Progenitor cell of endocrine pancreas (in vitro differentiated cells): ENCODE measurements at regions not wholly inside any gene's neighbourhood (a gene's known extent, or its start where the extent isn't known, plus 50 kb on each side); places are given as distances from the start of the nearest gene placed in this dataset.

Experiments
- DNase-seq: peaks from one replicate; pipeline ENCODE4 v3.0.0; 2021; ENCODE audit warnings: low spot score; ENCODE audit not compliant: unreplicated experiment
- H3K27ac Mint-ChIP-seq: 2 replicates; pipeline ENCODE4 v1.8.0; 2021; ENCODE audit warnings: mild to moderate bottlenecking, moderate library complexity, mixed read lengths
- H3K27me3 Mint-ChIP-seq: 2 replicates; pipeline ENCODE4 v1.8.0; 2021; ENCODE audit warnings: mixed read lengths
- H3K36me3 Mint-ChIP-seq: 2 replicates; pipeline ENCODE4 v1.8.0; 2022; ENCODE audit warnings: mixed read lengths; ENCODE audit not compliant: insufficient read depth
- H3K4me1 Mint-ChIP-seq: 2 replicates; pipeline ENCODE4 v1.8.0; 2021; ENCODE audit warnings: low read depth, mixed read lengths
- H3K4me3 Mint-ChIP-seq: 2 replicates; pipeline ENCODE4 v1.8.0; 2021; ENCODE audit warnings: low read depth, mild to moderate bottlenecking, moderate library complexity, mixed read lengths
- H3K9me3 Mint-ChIP-seq: 2 replicates; pipeline ENCODE4 v1.8.0; 2021; ENCODE audit warnings: low read depth, mixed read lengths
- CTCF ChIP-seq: fragments of 200-600 bp; sonication (generic); IDR thresholded peaks from one replicate; pipeline ENCODE4 v1.5.0; 2021; ENCODE audit warnings: antibody characterized with exemption, mild to moderate bottlenecking; ENCODE audit not compliant: unreplicated experiment

DNA sequence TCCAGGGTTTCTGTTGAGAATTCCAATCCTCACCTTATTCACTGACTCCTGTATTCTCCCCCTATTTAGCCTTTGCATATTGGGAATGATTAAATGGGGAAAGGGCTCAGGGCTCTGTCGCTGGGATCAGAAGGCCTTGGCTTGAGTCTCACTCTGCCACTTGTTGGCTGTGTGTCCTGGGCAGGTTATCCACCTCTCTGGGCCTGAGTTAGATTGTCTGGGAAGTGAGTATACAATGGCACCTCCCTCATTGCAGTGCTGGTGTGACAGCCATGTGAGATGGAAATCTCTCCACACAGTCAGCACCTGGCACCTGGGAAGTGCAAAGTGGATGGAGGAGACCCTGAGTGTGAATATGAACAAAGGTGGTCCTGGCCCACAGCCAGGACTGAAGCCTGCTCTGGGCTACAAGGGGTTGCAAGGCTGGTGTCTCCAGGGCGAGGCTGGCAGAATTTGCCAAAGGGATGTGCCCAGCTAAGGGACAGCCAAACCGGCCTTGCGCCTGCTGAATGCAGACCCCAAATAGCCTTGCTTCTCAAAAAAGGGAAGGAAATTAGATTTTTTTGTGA, 200.0 kb upstream of the PMEPA1 start:
- no peak for DNase-seq
- Mint-ChIP-seq H3K27me3 (peaks cover 17% of the 10 kb centered on the region), H3K36me3 (no peaks in the 10 kb centered on the region), H3K9me3 (no peaks in the 10 kb centered on the region), H3K4me1 (peaks cover 2% of the 10 kb centered on the region), H3K27ac (no peak overlapping the region), H3K4me3 (no peak overlapping the region)
- TF ChIP-seq CTCF, result no peak

DNA sequence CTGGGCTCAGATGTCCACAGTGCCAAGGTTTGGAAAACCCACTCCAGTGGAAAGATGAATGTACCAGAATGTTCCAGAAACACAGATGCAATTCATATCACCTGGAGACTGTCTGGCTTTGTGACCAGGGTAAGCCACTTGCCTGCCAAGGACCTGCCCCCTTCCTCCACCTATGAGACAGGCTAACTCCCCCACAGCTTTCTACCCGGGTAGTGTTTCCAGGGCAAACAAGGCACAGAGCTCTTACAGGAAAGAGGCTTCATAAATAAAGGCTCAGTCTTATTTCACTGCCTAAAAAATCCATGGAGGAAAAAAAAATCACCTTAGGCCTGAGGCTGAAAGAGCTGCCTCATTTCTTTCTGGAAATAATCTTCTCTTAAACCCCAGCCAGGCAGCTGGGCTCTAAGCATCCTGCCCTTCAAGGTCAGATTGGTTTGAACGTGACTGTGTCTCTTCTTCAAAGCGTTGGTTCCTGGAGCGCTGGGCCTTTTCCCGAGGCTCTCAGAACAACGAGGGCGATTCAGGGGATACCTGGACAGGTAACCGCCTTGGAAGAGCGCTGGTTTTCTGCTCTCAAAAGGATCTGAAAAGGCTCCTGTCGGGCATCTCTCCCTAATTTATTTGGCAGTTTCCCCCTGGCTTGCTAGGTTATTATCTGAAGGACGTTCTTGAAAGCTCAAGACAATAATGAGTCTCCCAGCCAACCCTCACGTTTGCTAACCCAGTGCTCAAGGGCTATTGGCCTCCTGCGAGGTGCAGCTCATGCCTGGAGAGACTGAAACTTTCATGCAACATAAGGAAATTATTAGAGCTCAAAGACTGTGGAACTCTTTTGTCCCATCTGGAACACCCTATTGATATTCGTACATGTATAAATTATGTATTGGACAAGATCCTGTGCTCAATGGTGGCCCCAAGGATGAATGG, 199.2 kb upstream of the PMEPA1 start:
- Mint-ChIP-seq H3K27me3 (peaks cover 19% of the 10 kb centered on the region), H3K4me3 (no peak overlapping the region), H3K9me3 (no peaks in the 10 kb centered on the region), H3K27ac (no peak overlapping the region), H3K36me3 (no peaks in the 10 kb centered on the region), H3K4me1 (peaks cover 2% of the 10 kb centered on the region)
- no peak for DNase-seq
- no peak for TF ChIP-seq CTCF

GRCh38 chr20:57908226-57908625, 198.4 kb upstream of the PMEPA1 start:
- Mint-ChIP-seq H3K9me3 (no peaks in the 10 kb centered on the region), H3K4me3 (no peak overlapping the region), H3K27me3 (peaks cover 17% of the 10 kb centered on the region), H3K27ac (no peak overlapping the region), H3K36me3 (no peaks in the 10 kb centered on the region), H3K4me1 (peaks cover 2% of the 10 kb centered on the region)
- DNase-seq, result no peak
- no peak for TF ChIP-seq CTCF

- peaks cover 2% of the 10 kb centered on the region for H3K4me1 Mint-ChIP-seq
- TF ChIP-seq CTCF, result no peak
- no peak overlapping the region for H3K27ac Mint-ChIP-seq
- no peak overlapping the region for H3K4me3 Mint-ChIP-seq
- H3K27me3 Mint-ChIP-seq, result peaks cover 12% of the 10 kb centered on the region
- H3K9me3 Mint-ChIP-seq, result no peaks in the 10 kb centered on the region
- no peaks in the 10 kb centered on the region for H3K36me3 Mint-ChIP-seq
- DNase-seq, result no peak
These were observed 197.6 kb upstream of the PMEPA1 start for GRCh38 chr20:57907131-57908000.

DNA sequence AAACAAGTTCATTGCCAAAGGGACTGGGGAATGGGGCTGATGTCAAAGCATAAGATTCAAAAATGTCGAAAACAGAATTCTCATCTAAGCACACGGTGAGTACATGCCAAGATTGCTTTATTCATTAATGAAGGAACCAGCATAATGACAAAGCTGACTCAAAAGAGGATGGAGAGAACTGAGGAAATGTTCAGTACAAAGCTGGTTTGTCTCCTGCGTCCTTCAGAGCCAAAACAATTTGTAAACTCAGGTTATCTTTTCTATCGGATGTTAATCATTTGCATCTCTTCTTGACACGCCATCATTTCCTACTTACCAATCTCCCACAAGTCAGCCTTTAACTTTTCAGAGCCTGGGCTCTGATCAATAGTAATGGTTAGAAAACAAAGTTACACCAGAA, 195.6 kb upstream of the PMEPA1 start:
- H3K4me3 Mint-ChIP-seq, result no peak overlapping the region
- no peak overlapping the region for H3K27ac Mint-ChIP-seq
- H3K36me3 Mint-ChIP-seq, result no peaks in the 10 kb centered on the region
- TF ChIP-seq CTCF, result no peak
- peaks cover 2% of the 10 kb centered on the region for H3K4me1 Mint-ChIP-seq
- no peaks in the 10 kb centered on the region for H3K9me3 Mint-ChIP-seq
- peaks cover 12% of the 10 kb centered on the region for H3K27me3 Mint-ChIP-seq
- no peak for DNase-seq
